Keratinocyte (primary cell): ENCODE measurements at regions not wholly inside any gene's neighbourhood (a gene's known extent, or its start where the extent isn't known, plus 50 kb on each side); places are given as distances from the start of the nearest gene placed in this dataset.
"Not testable (repeated sequence)": the region's sequence is repeated elsewhere in the genome, so short reads cannot be mapped to it uniquely, and the experiment has no call there.

Source experiments
- EZH2 ChIP-seq: IDR thresholded peaks from one replicate; pipeline ENCODE4 v1.6.1; 2012; ENCODE audit warnings: inconsistent platforms, mild to moderate bottlenecking, low read length, moderate library complexity
- TF ChIP-seq, protein P1 (sequence below), 3 experiments: IDR thresholded peaks in 1 of 3; conservative IDR thresholded peaks in 1 of 3; optimal IDR thresholded peaks in 1 of 3; 2 replicates in 2 of 3; 3 replicates in 1 of 3; pipeline versions ENCODE3 to v1.5.1; 2011; ENCODE audit warnings: low read length in 3 of 3, mild to moderate bottlenecking in 3 of 3, moderate library complexity in 2 of 3, control low read depth in 1 of 3, inconsistent platforms in 1 of 3; ENCODE audit not compliant: insufficient read depth in 2 of 3; ENCODE audit errors: extremely low read depth in 1 of 3

GRCh38 chr7:79625921-79626320, 172.5 kb upstream of the MAGI2 start:
- TF ChIP-seq, protein P1, sequence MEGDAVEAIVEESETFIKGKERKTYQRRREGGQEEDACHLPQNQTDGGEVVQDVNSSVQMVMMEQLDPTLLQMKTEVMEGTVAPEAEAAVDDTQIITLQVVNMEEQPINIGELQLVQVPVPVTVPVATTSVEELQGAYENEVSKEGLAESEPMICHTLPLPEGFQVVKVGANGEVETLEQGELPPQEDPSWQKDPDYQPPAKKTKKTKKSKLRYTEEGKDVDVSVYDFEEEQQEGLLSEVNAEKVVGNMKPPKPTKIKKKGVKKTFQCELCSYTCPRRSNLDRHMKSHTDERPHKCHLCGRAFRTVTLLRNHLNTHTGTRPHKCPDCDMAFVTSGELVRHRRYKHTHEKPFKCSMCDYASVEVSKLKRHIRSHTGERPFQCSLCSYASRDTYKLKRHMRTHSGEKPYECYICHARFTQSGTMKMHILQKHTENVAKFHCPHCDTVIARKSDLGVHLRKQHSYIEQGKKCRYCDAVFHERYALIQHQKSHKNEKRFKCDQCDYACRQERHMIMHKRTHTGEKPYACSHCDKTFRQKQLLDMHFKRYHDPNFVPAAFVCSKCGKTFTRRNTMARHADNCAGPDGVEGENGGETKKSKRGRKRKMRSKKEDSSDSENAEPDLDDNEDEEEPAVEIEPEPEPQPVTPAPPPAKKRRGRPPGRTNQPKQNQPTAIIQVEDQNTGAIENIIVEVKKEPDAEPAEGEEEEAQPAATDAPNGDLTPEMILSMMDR (optimal IDR thresholded peaks at IDR 0.05 in 1 of 3, IDR thresholded peaks at IDR 0.05 in 1 of 3, conservative IDR thresholded peaks at IDR 0.05 in 1 of 3; ENCODE audit: extremely low read depth in 1 of 3, insufficient read depth in 2 of 3, low read length in 3 of 3): not testable (repeated sequence)
- not testable (repeated sequence) for TF ChIP-seq EZH2
